Small intestine (tissue), 7 donors: ENCODE measurements at regions not wholly inside any gene's neighbourhood (a gene's known extent, or its start where the extent isn't known, plus 50 kb on each side); places are given as distances from the start of the nearest gene placed in this dataset.
"Not testable (repeated sequence)": the region's sequence is repeated elsewhere in the genome, so short reads cannot be mapped to it uniquely, and the experiment has no call there.

Experiments
- DNase-seq, 2 donors: peaks; one replicate each; pipeline versions ENCODE4 v3.0.0 to v3.0.0-alpha.2; 2013
- FAIRE-seq: peaks from 2 replicates; lab custom pipeline; 2012; peaks lifted over from hg19 to GRCh38; lab: Jason Lieb, UNC
- H3K27ac ChIP-seq, 3 donors: one replicate each; pipeline ENCODE4 v1.5.1; 2013; ENCODE audit warnings: low read length in 2 of 3, mild to moderate bottlenecking in 2 of 3, control low read depth in 1 of 3, inconsistent platforms in 1 of 3, low read depth in 1 of 3, moderate library complexity in 1 of 3
- H3K27me3 ChIP-seq, 3 donors: one replicate each; pipeline ENCODE4 v1.6.1; 2013; ENCODE audit warnings: low read length in 3 of 3, inconsistent platforms in 1 of 3; ENCODE audit not compliant: control insufficient read depth in 3 of 3, insufficient read depth in 3 of 3
- H3K36me3 ChIP-seq, 3 donors: one replicate each; pipeline ENCODE4 v1.6.1; 2013; ENCODE audit warnings: low read length in 3 of 3, inconsistent platforms in 1 of 3, low read depth in 1 of 3, mild to moderate bottlenecking in 1 of 3, moderate library complexity in 1 of 3; ENCODE audit not compliant: control insufficient read depth in 3 of 3, insufficient read depth in 2 of 3
- H3K4me1 ChIP-seq, 3 donors: one replicate each; pipeline ENCODE4 v1.6.1; 2013; ENCODE audit warnings: low read length in 2 of 3, inconsistent platforms in 1 of 3, low read depth in 1 of 3, mild to moderate bottlenecking in 1 of 3, moderate library complexity in 1 of 3; ENCODE audit not compliant: control insufficient read depth in 3 of 3, insufficient read depth in 2 of 3
- H3K4me3 ChIP-seq, 3 donors: one replicate each; pipeline ENCODE4 v1.5.1; 2013; ENCODE audit warnings: low read length in 3 of 3, control low read depth in 1 of 3, inconsistent platforms in 1 of 3, low read depth in 1 of 3, mild to moderate bottlenecking in 1 of 3, moderate library complexity in 1 of 3
- H3K9me3 ChIP-seq, 2 donors: one replicate each; pipeline ENCODE4 v1.6.1; 2013; ENCODE audit warnings: low read depth in 1 of 2, low read length in 1 of 2; ENCODE audit not compliant: control insufficient read depth in 2 of 2, insufficient read depth in 1 of 2
- WGBS, 3 donors: extraction: QIAGEN DNeasy Blood & Tissue Kit; methylation state at CpG; one replicate each; pipeline ENCODE4 v1.1.7; 2013; 5-methylcytosine and 5-hydroxymethylcytosine counted together
- donor health status: healthy with polysubstance abuse.
- donor health status: control.
- donor health status: control.
- donor health status: Bipolar disorder and iron deficiency.
- donor health status: healthy.

- WGBS, 3 donors = 40 to 66% (median 55%) methylated on average over 2 to 3 of the region's 3 CpGs
- not testable (repeated sequence) for FAIRE-seq, H3K27ac ChIP-seq, H3K4me3 ChIP-seq, H3K36me3 ChIP-seq, DNase-seq, H3K9me3 ChIP-seq, H3K27me3 ChIP-seq, H3K4me1 ChIP-seq
Measured at GRCh38 chr1:83445873-83446272, 553.1 kb downstream of the TTLL7 start.

- not testable (repeated sequence) for H3K4me1 ChIP-seq, FAIRE-seq, DNase-seq, H3K27me3 ChIP-seq, H3K36me3 ChIP-seq, H3K27ac ChIP-seq, H3K9me3 ChIP-seq, H3K4me3 ChIP-seq
- 97 to 100% (median 97%) methylated on average over 2 to 3 of the region's 3 CpGs for whole genome bisulfite sequencing, 3 donors
Measured at GRCh38 chr1:83442412-83442811, 556.5 kb downstream of the TTLL7 start.

GRCh38 chr1:83440586-83440985, 558.3 kb downstream of the TTLL7 start:
- FAIRE-seq = peak; percentile 64
- not testable (repeated sequence) for H3K4me1 ChIP-seq, H3K9me3 ChIP-seq, H3K4me3 ChIP-seq, H3K27me3 ChIP-seq, H3K36me3 ChIP-seq, H3K27ac ChIP-seq, DNase-seq
- 50 to 64% (median 50%) methylated on average over 3 of the region's 3 CpGs for WGBS, 3 donors

GRCh38 chr1:83440021-83440420, 558.9 kb downstream of the TTLL7 start:
- H3K36me3 ChIP-seq, H3K27me3 ChIP-seq, DNase-seq, H3K4me3 ChIP-seq, FAIRE-seq, H3K4me1 ChIP-seq, H3K9me3 ChIP-seq, H3K27ac ChIP-seq: not testable (repeated sequence)
- 70 to 88% (median 82%) methylated on average over 1 of the region's 1 CpG for WGBS, 3 donors

- H3K36me3 ChIP-seq, H3K27ac ChIP-seq, H3K4me1 ChIP-seq, H3K27me3 ChIP-seq, DNase-seq, H3K4me3 ChIP-seq, H3K9me3 ChIP-seq: not testable (repeated sequence)
- whole genome bisulfite sequencing, 3 donors = 90 to 97% (median 92%) methylated on average over 1 of the region's 1 CpG
- peak; percentile 92 for FAIRE-seq
Measured at GRCh38 chr1:83438316-83438715, 560.6 kb downstream of the TTLL7 start.

GRCh38 chr1:83435336-83435735, 563.6 kb downstream of the TTLL7 start:
- DNase-seq, H3K9me3 ChIP-seq, H3K36me3 ChIP-seq, FAIRE-seq, H3K27me3 ChIP-seq, H3K4me3 ChIP-seq, H3K27ac ChIP-seq, H3K4me1 ChIP-seq: not testable (repeated sequence)
- 83 to 91% (median 85%) methylated on average over 2 of the region's 2 CpGs for WGBS, 3 donors

- not testable (repeated sequence) for H3K27ac ChIP-seq, H3K36me3 ChIP-seq, DNase-seq, H3K4me3 ChIP-seq, H3K27me3 ChIP-seq, FAIRE-seq, H3K9me3 ChIP-seq, H3K4me1 ChIP-seq
- WGBS, 3 donors = 81 to 95% (median 90%) methylated on average over 2 of the region's 2 CpGs
Measured at GRCh38 chr1:83427566-83427965, 571.4 kb downstream of the TTLL7 start.

- H3K27ac ChIP-seq = not testable (repeated sequence)
- 79 to 90% (median 86%) methylated on average over 6 of the region's 6 CpGs for WGBS, 3 donors
Measured at GRCh38 chr1:83423382-83423781, 575.5 kb downstream of the TTLL7 start.

GRCh38 chr1:83418558-83418957, 580.4 kb downstream of the TTLL7 start:
- FAIRE-seq (no peak), DNase-seq (no peak)
- Histone ChIP-seq H3K27ac (no peak overlapping the region), H3K36me3 (no peaks in the 10 kb centered on the region), H3K27me3 (no peaks in the 10 kb centered on the region), H3K4me3 (no peak overlapping the region), H3K9me3 (no peaks in the 10 kb centered on the region), H3K4me1 (no peaks in the 10 kb centered on the region)
- WGBS, 3 donors = 83 to 95% (median 88%) methylated on average over 1 of the region's 1 CpG

More at GRCh38 chr1:83423382-83423781, 575.5 kb downstream of the TTLL7 start:
- not testable (repeated sequence) for H3K4me1 ChIP-seq, H3K9me3 ChIP-seq, H3K4me3 ChIP-seq, FAIRE-seq, H3K27me3 ChIP-seq, DNase-seq, H3K36me3 ChIP-seq
